HepG2 (cell line): ENCODE measurements at regions not wholly inside any gene's neighbourhood (a gene's known extent, or its start where the extent isn't known, plus 50 kb on each side); places are given as distances from the start of the nearest gene placed in this dataset.

ENCODE experiments used
- BRD4 ChIP-seq: sonication (generic); formaldehyde crosslinking; IDR thresholded peaks from 2 replicates; pipeline ENCODE4 v1.4.0; 2020; ENCODE audit warnings: missing genetic modification reagents
- HNRNPUL1 ChIP-seq: fragments of 200-400 bp; formaldehyde crosslinking; IDR thresholded peaks from 2 replicates; pipeline ENCODE4 v1.6.1; 2017; ENCODE audit warnings: low read depth, mild to moderate bottlenecking, low read length, moderate library complexity
- NBN ChIP-seq: fragments of 450-650 bp; conservative IDR thresholded peaks from 2 replicates; pipeline ENCODE4 v1.6.1; 2017
- NFYC ChIP-seq: IDR thresholded peaks from 2 replicates; pipeline ENCODE4 v1.6.1; 2016; ENCODE audit warnings: missing genetic modification reagents, missing compliant biosample characterization
- RXRB ChIP-seq: IDR thresholded peaks from 2 replicates; pipeline ENCODE4 v1.6.1; 2016; ENCODE audit warnings: borderline replicate concordance, missing genetic modification reagents, missing compliant biosample characterization
- ZBTB20 ChIP-seq: sonication (generic); formaldehyde crosslinking; IDR thresholded peaks from 2 replicates; pipeline ENCODE4 v1.8.1; 2023; ENCODE audit warnings: missing genetic modification reagents, low read depth, mild to moderate bottlenecking, borderline replicate concordance
- ZNF121 ChIP-seq: sonication (generic); formaldehyde crosslinking; IDR thresholded peaks from 2 replicates; pipeline ENCODE4 v1.5.0; 2020; ENCODE audit warnings: mild to moderate bottlenecking, missing genetic modification reagents
- ZNF407 ChIP-seq: sonication (generic); formaldehyde crosslinking; IDR thresholded peaks from one replicate; pipeline ENCODE4 v1.5.1; 2020; ENCODE audit warnings: mild to moderate bottlenecking, missing genetic modification reagents; ENCODE audit errors: not compliant biosample characterization
- ZNF781 ChIP-seq: sonication (generic); formaldehyde crosslinking; IDR thresholded peaks from 2 replicates; pipeline ENCODE4 v1.5.1; 2020; ENCODE audit warnings: borderline replicate concordance, mild to moderate bottlenecking, missing genetic modification reagents; ENCODE audit errors: not compliant biosample characterization
- TF ChIP-seq, protein P1 (sequence below): sonication (generic); formaldehyde crosslinking; IDR thresholded peaks from 2 replicates; pipeline ENCODE4; 2020; ENCODE audit warnings: missing genetic modification reagents, mild to moderate bottlenecking, borderline replicate concordance

GRCh38 chr6:170122651-170123050 is 168.2 kb downstream of the DLL1 start (continued):
- TF ChIP-seq, protein P1, sequence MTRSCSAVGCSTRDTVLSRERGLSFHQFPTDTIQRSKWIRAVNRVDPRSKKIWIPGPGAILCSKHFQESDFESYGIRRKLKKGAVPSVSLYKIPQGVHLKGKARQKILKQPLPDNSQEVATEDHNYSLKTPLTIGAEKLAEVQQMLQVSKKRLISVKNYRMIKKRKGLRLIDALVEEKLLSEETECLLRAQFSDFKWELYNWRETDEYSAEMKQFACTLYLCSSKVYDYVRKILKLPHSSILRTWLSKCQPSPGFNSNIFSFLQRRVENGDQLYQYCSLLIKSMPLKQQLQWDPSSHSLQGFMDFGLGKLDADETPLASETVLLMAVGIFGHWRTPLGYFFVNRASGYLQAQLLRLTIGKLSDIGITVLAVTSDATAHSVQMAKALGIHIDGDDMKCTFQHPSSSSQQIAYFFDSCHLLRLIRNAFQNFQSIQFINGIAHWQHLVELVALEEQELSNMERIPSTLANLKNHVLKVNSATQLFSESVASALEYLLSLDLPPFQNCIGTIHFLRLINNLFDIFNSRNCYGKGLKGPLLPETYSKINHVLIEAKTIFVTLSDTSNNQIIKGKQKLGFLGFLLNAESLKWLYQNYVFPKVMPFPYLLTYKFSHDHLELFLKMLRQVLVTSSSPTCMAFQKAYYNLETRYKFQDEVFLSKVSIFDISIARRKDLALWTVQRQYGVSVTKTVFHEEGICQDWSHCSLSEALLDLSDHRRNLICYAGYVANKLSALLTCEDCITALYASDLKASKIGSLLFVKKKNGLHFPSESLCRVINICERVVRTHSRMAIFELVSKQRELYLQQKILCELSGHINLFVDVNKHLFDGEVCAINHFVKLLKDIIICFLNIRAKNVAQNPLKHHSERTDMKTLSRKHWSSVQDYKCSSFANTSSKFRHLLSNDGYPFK (CRISPR knock-in tag) = no peak
- TF ChIP-seq NBN (no peak), ZNF121 (CRISPR knock-in tag) (no peak), ZBTB20 (CRISPR knock-in tag) (no peak), ZNF781 (no peak), RXRB (CRISPR knock-in tag) (no peak), ZNF407 (no peak), BRD4 (CRISPR knock-in tag) (no peak), NFYC (CRISPR knock-in tag) (no peak), HNRNPUL1 (no peak)
